Testis (tissue), 2 donors: ENCODE measurements at regions not wholly inside any gene's neighbourhood (a gene's known extent, or its start where the extent isn't known, plus 50 kb on each side); places are given as distances from the start of the nearest gene placed in this dataset.

ENCODE experiments used
- POLR2A ChIP-seq: fragments of 450-650 bp; IDR thresholded peaks from one replicate; pipeline ENCODE4 v1.6.1; 2017; ENCODE audit warnings: antibody characterized with exemption, mild to moderate bottlenecking, moderate library complexity
- TF ChIP-seq, protein P1 (sequence below), 3 experiments: fragments of 450-650 bp in 2 of 3; fragments of 200-600 bp in 1 of 3; sonication (generic) in 1 of 3; IDR thresholded peaks; one replicate each; pipeline ENCODE4 v1.5.1; 2016 to 2019; ENCODE audit warnings: antibody characterized with exemption in 3 of 3, mild to moderate bottlenecking in 2 of 3, moderate library complexity in 1 of 3

DNA sequence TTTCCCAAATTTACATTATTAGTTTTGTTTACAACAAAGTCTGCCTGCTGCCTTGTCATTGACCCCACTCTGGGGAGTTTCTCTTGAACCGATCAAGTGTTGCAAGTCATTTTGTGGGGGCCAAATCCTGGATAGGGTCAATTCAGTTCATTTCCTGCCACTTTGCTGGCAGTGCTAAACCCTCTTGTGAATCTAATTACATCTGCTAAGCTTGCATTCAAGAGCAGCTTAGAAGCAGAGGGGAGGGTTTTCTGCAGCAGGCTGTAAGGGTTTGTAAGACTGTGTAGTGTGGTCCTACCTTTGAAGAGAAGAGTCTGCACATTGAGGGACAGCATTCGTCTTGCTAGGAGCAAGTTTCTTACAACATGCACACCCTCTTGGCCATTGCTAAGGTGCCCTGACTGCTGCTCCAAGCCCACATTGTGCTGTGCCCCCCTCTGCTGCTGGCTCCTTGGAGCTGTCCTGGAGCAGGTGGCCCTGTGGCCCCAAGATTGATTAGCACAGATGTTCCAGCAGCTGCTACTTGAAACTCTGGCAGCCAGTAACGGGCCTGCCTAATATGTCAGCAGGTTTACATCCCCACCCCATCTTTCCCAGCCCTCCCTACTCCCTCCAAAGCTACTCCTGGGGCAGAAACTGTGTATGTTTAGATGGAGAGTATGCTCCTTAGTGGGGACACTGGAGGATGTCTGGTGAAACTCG is 174.5 kb upstream of the USP9Y start:
- TF ChIP-seq, protein P1, sequence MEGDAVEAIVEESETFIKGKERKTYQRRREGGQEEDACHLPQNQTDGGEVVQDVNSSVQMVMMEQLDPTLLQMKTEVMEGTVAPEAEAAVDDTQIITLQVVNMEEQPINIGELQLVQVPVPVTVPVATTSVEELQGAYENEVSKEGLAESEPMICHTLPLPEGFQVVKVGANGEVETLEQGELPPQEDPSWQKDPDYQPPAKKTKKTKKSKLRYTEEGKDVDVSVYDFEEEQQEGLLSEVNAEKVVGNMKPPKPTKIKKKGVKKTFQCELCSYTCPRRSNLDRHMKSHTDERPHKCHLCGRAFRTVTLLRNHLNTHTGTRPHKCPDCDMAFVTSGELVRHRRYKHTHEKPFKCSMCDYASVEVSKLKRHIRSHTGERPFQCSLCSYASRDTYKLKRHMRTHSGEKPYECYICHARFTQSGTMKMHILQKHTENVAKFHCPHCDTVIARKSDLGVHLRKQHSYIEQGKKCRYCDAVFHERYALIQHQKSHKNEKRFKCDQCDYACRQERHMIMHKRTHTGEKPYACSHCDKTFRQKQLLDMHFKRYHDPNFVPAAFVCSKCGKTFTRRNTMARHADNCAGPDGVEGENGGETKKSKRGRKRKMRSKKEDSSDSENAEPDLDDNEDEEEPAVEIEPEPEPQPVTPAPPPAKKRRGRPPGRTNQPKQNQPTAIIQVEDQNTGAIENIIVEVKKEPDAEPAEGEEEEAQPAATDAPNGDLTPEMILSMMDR (IDR thresholded peaks at IDR 0.05) = no peak
- no peak for TF ChIP-seq POLR2A
